IPS DF 4.7 (cell line): ENCODE measurements at regions not wholly inside any gene's neighbourhood (a gene's known extent, or its start where the extent isn't known, plus 50 kb on each side); places are given as distances from the start of the nearest gene placed in this dataset.

ENCODE experiments used
- DNase-seq: peaks from one replicate; pipeline ENCODE4 v3.0.0-alpha.2; 2013; ENCODE audit warnings: low spot score; ENCODE audit errors: extremely low read depth

GRCh38 chr3:152516216-152516615 is 247.5 kb downstream of the MBNL1 start:
- DNase-seq, result no peak

- no peak for DNase-seq
These were observed 248.8 kb downstream of the MBNL1 start for GRCh38 chr3:152517502-152517901.

DNA sequence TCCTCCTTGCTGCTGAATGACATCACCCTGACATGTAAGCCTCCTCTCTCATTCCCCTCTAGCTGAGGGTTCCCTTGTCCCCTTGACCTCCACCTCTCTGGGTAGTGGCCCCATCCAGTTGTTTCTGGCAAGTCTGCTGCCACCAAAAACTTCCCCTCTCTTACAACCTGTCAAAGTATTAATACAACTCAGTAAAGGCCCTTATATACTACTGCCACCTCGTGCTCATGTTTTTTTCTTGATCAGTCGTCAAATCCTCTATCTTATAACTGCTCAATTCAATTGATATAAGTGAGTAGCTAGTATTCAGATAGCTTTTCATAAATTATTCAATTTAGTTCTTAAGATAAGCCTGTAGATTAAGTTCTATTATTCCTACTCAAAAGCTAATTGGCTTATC is 249.6 kb downstream of the MBNL1 start:
- no peak for DNase-seq

DNA sequence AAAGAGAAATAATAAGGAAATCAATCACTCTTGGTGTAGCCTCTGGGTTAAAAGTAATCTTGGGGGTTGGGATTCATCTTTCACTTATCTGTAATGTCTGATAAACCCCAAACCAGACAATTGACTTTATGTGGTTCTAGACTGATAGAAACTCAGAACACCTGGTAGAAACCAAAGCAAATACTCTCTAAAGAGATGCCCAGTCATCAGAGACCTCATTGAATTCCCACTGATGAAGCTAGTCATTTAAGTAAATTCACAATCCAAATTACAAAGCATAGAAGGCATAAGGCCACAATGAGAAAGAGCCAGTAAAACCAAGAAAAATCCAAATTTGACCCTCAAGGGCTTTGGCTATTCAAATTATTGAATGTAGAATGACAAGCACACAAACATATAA is 250.6 kb downstream of the MBNL1 start:
- DNase-seq, result no peak

DNA sequence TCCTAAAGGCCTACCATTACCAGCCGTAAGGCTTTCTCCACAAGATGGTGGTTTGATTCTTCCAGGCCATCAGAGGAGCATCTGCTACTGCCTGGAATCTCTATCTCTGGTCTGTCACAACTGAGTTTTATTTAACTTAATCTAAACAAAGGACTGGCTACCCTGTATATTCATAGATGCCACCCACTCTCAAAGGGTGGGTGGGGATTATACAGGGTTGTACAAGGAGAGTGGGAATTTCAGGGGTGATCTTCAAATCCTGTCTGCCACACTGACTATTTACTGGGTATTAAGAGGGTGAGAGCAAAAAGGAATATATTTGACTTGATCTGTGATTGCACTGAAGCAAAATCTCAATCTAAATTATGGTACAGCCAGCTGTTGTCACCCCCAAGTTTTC is 253.3 kb downstream of the MBNL1 start:
- DNase-seq, result no peak

- DNase-seq, result no peak
These were observed 255.7 kb downstream of the MBNL1 start for GRCh38 chr3:152524198-152525140.

DNA sequence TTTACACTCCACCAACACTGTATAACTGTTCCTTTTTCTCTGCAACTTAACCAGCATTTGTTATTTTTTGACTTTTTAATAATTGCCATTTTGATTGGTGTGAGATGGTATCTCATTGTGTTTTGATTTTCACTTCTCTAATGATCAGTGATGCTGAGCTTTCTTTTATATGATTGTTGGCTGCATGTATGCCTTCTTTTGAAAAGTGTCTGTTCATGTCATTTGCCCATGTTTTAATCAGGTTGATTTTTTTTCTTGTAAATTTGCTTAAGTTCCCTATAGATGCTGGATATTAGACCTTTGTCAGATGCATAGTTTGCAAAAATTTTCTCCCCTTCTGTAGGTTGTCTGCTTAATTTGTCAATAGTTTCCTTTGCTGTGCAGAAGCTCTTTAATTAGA is 263.0 kb downstream of the MBNL1 start:
- DNase-seq, result no peak

DNA sequence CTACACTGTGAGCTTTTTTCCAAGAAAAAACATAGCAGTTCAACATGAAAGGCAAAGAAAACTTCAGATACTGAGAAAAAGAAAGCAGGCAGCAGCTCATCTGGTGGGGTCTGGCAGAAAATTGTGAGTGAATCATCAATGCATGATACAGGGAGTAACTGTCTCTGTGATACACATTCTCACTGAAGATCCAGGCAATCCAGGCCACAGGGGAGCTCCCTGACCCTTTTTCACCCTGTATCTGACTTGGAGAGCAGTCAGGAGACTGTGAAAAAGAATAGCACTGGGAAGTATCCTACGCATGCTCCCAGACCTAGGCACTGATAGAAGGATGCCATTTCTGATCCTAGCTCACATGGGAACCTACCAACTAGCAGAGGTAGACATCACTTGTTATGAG is 269.8 kb downstream of the MBNL1 start:
- no peak for DNase-seq

GRCh38 chr3:152539191-152539764 is 270.5 kb downstream of the MBNL1 start:
- no peak for DNase-seq

- DNase-seq, result no peak
These were observed 271.4 kb downstream of the MBNL1 start for GRCh38 chr3:152540120-152540519.

DNA sequence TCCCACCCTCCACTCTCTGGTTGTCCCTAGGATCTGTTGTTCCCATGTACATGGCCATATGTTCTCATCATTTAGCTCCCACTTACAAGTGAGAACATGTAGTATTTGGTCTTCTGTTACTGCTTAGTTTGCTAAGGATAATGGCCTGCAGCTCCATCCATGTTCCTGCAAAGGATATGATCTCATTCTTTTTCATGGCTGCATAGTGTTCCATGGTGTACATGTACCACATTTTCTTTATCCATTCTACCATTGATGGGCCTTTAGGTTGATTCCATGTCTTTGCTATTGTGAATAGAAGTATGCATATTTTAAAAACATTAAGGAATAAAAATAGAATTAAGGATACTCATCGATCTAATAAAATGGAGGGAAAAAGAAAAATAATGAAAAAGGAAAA is 278.4 kb downstream of the MBNL1 start:
- no peak for DNase-seq

DNA sequence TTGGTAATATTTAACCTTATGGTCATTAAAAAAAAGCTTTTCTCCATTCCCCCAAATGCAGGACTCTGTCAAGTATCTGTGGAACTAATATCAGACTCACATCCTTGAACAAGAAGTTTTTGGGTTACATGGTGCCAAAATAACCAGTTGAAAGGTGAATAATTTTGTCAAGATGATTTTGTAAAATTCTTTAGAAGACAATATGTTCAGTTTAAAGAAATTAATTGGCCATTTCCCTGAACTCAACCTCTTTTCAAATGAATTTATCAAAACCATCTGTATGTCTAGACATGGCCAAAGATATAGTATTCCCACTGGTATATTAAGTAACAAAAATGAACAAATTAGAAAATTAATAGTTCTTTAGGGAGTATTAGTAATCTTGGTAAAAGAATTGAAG is 280.5 kb downstream of the MBNL1 start:
- no peak for DNase-seq

DNA sequence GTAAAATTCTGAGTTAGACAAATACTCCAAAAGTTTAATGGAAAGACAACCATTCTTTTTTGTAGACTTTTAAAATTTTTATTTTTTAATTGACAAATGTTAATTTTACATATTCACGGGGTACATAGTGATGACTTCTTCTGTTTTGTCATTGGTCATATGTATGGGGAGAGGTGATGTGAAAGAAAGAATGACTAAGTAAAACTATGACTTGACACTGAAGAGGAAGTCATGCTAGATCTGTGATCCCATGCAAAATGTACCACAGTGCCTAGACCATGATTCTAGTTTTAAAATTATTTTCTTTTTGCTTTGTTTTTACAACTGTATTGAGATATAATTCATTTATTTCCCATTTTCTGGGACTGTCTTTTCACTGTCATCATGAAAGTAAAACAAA is 281.6 kb downstream of the MBNL1 start:
- DNase-seq, result no peak

DNA sequence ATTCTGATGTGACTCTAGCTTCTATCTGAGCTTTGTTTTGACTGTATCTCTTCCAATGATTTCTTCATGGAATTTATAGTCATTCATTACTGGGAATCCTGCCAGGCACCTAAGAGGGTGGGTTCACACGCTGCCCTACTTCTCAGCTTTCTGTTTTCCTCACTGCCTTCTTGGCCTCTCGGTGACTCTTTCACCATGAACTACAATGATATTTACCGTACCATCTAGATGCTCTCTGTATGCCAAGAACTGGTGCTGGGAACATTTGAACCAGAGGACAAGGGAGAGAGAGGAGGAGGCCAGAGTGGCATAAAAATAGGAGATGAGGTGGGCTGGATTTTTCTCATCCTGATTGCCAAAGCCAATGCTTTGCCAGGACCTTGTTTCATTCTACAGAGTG is 280.0 kb upstream of the P2RY1 start:
- DNase-seq, result no peak

DNA sequence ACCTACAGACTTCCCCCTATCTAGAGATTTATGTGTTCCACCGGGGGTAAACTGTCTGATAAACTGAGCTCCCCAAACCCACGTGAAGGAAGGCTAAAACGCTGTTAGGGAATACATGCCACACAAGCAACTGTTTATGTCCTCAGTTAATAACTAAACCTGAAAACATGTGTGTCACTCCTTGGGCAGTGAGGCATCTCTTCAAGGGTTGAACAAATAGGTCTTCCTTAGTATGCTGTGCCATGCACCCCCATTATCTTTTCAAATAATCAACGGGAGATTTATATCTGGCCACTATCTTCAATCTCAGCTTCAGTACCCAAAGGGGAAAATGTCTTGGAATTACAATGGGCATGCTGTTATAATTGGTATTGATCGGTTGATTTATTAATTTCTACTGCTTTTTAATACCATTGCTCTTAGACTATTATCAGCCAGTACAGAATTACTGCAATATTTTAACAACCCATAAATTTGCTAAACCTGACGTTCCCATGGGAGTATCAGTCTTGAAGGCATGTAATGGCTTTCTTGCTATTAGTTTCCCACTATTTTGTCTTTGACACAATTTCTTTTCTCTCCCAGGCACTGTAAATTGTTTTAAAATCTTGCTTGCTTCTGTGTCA is 279.2 kb upstream of the P2RY1 start:
- DNase-seq, result no peak

- DNase-seq, result no peak
These were observed 278.1 kb upstream of the P2RY1 start for GRCh38 chr3:152556731-152557254.

- DNase-seq, result no peak
These were observed 277.5 kb upstream of the P2RY1 start for GRCh38 chr3:152557302-152557999.

DNA sequence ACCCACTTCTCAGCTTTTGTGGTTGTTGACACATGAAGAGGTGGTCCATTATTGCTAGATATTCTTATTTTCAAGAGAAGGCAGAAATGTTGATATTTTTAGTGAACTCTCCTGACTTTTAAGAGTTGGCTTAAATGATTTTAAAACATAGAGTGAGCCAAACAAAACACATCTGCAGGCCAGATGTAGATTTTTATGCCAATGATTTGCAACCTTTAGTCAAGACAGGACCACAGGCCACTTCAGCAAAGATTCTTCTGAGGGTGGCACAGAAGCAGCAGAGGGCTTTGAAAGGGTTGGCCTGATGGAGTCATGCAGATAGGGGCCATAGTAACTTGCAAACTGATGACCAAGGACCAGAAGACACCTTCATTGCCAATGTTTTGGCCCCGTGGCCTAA is 276.5 kb upstream of the P2RY1 start:
- no peak for DNase-seq

DNA sequence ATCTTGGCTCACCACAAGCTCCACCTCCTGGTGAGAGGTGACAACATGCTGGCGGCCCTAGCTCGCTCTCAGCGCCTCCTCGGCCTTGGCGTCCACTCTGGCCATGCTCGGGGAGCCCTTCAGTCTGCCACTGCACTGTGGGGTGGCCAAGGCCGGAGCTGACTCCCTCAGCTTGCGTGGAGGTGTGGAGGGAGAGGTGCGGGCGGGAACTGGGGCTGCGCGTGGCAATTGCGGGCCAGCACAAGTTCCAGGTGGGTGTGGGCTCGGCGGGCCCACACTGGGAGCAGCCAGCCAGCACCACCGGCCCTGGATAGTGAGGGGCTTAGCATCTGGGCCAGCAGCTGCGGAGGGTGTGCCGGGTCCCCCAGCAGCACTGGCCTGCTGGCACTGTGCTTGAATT is 275.7 kb upstream of the P2RY1 start:
- DNase-seq, result no peak

GRCh38 chr3:152564459-152564858 is 270.5 kb upstream of the P2RY1 start:
- no peak for DNase-seq

DNA sequence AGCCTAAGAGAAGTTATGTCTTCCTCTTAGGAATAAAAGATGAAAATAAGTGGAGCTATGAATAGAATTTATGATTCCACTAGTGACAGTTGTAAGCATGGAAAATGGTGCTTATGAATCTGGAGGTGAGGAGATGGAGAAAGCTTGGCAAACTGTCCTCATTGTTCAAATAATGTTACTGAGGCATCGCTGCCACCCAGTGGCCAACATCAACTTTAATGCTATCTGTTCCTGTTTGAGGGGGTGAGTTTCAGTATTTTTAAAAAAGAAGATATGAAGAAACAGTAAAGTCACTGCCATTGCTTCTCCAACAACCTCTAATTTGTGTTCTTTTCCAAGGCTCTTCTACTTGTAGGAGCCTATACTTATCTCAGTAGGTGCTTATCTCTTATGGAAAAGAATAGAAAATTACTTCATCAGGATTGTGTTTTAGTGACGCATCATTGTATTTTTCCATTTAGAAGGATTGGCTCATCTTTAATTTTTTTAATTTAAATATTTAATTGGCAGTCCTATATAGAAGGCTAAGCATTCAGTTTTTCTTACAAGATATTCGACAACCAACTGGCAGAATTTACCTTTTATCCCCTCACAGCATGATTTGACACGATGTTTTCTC is 260.4 kb upstream of the P2RY1 start:
- DNase-seq, result no peak
